GM19395 (cell line): ENCODE measurements at regions not wholly inside any gene's neighbourhood (a gene's known extent, or its start where the extent isn't known, plus 50 kb on each side); places are given as distances from the start of the nearest gene placed in this dataset.

ENCODE experiments used
- ATAC-seq: cut with Tn5 transposase; IDR thresholded peaks from one replicate; pipeline ENCODE4 v1.9.1; 2021; ENCODE audit warnings: mild to moderate bottlenecking, moderate library complexity; ENCODE audit not compliant: unreplicated experiment

DNA sequence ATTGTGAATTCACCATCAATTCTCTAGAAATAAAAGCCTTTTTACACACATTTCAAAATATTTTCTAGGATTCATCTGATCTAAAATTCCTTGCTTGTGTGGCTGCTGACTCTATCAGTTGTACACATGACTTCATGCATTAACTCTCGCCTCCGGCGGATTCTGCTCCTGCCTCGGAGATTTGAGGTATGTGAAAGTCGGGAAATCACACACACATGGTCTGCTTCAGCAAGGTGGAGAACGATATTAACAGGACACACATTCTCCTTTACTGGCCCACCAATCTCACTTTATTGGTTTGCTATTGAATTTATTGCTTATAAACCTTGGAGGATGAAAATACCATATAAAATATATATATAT, 855.7 kb downstream of the SLITRK5 start:
- no peak for ATAC-seq

DNA sequence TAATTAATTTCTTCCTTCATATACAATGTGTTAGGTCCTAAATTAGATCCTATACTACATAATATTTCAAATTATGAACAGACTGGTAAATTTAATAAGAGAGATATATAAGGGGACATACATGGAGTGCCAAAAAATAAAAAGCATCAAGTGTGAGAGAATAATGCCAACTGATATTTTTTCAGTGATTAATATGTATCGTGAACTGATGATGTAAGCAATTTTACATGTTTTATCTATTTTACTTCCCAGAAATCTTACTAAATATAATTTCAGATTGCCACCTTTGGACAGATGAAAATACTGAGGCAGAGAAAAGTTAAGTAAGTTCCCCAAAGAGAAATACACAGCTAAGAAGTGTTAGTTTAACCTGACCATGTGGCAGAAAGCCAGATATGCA, 870.8 kb downstream of the SLITRK5 start:
- ATAC-seq, result no peak

DNA sequence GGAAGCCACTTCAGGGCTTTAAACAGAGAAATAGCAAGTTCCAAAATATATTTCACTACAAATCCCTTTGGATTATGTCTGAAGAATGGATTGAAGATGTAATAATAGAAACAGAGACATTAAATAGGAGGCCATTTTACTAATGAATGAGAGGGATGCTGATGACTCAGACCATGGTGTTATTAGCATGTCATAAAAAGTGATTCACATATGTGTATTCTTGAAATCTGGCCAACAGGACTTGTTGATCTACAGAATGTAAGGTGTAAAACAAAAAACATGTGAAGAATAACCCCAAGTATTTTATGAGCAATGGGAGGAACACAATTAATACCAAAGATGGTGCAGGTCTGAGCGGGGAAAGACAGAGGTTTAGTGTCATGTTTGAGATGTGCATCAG, 873.7 kb downstream of the SLITRK5 start:
- ATAC-seq, result no peak

DNA sequence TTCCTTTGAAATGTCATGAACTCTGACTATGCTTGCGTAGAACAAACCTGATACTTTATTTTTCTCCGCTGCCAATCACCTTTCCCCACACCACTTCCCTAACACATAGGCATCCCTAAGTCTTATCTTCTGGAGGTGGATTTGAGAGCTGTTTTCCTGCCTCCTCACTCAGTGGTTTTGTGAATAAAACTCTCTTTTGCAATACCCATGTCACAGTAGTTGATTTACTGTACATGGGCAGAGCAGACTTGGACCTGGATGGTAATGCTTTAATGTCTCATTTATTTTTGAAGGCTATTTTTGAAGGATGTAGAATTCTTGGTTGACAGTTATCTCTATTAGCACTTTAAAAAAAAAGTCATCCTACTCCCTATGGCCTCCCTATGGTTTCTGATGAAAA, 881.8 kb downstream of the SLITRK5 start:
- ATAC-seq, result no peak

DNA sequence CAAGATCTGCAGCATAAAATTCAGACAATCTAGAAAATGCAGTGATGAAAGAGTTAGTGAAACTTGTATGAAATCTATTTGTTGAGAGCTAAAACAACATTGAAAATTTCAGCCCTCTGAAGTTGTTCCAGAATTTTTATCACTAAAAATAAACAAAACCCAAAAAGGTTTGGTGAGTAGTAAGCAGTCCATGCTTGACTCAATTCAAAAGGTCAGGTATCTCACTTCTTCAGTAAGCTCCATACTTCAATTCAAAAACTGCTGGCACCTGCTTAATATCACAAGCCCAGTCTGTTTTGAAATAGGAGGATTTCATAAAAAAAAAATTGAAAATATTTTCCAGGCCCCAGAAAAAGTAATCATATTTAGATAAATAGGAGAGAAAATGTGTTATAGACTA, 894.4 kb downstream of the SLITRK5 start:
- ATAC-seq, result no peak

DNA sequence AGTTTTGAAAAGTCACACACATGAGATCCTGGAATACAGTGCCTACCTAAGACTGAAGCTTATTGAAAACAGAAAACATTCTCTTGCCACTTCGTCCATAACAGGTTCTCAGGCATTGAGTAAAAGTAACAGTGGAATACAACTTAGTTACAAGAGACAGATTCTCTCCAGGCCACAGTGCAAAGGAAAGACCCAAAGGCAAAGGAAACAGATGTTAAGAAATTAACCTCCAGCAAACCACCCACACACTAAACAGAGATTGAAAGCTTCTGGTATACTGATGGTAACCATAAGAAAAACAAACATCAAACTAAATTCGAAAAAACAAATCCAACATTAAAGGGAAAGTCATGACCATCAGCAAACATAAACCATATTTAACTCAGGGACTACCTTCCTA, 914.7 kb downstream of the SLITRK5 start:
- no peak for ATAC-seq

DNA sequence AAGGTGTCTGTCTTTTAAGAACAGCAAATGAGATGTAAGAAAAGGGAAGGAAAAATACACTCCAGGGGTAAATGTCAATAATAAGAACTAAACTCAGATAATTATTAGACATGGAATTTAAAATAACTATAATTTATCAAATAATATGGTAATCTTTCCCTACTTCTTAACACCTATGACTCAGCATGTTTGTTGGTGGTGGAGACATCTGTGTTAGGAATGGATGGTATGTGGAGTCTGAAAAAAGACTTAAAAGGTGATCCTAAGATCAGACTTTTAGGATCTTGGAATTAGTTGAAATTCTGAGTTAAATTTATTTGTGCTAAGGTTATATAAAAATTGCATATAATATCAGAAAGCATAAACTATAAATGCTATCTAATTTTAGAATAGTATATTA, 915.1 kb downstream of the SLITRK5 start:
- no peak for ATAC-seq

DNA sequence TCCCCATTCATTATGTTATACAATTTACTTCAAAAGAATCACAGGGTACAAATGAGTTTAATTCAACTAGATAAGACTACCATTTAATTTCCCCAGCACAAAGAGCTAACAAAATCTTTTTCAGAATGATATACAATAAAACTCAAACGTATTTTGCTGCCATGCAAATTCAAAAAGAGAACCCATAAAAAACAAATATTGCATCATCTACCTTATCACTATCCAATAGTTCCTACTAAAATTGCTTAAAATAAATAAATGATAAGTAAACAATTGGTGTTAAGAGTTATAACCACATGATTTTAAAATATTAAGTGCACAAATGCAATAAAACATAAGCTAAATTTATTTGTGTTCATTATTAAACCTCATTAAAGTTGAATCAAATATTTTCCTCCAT, 919.4 kb downstream of the SLITRK5 start:
- no peak for ATAC-seq

DNA sequence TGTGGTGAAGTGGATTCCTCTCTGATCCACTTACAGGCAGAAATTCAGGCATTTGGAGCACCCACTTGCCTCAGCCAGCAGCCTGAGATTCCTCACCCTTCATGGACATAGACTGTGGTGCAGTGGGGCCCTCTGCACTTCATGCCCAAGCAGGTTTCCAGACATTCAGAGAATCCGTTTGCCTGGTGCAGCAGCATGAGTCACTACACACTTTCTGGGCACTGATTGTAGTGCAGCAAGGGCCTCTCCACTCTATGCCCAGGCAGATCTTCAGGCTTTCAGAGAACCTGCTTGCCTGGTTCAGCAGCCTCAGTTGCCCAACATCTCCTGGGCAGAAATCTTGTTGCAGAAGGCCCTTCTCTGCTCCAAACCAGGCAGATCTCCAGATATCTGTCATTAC, 920.9 kb downstream of the SLITRK5 start:
- ATAC-seq, result no peak

DNA sequence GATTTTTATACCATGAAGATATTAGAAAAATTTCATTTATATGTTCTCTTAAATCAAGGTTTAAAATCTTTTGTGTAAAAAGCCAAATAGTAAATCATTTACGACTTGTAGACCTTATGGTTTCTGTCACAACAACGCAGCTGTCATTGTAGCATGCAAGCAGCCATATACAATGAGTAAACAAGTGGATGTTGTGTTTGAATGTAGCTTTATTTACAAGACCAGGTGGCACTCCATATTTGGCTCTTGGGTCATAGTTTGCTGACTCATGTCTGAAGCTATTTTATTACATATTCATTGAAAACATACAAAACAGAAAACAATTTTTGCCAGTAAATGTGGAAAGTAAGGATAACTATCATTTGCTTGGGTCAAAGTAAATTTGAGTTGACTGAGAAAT, 930.8 kb downstream of the SLITRK5 start:
- no peak for ATAC-seq

DNA sequence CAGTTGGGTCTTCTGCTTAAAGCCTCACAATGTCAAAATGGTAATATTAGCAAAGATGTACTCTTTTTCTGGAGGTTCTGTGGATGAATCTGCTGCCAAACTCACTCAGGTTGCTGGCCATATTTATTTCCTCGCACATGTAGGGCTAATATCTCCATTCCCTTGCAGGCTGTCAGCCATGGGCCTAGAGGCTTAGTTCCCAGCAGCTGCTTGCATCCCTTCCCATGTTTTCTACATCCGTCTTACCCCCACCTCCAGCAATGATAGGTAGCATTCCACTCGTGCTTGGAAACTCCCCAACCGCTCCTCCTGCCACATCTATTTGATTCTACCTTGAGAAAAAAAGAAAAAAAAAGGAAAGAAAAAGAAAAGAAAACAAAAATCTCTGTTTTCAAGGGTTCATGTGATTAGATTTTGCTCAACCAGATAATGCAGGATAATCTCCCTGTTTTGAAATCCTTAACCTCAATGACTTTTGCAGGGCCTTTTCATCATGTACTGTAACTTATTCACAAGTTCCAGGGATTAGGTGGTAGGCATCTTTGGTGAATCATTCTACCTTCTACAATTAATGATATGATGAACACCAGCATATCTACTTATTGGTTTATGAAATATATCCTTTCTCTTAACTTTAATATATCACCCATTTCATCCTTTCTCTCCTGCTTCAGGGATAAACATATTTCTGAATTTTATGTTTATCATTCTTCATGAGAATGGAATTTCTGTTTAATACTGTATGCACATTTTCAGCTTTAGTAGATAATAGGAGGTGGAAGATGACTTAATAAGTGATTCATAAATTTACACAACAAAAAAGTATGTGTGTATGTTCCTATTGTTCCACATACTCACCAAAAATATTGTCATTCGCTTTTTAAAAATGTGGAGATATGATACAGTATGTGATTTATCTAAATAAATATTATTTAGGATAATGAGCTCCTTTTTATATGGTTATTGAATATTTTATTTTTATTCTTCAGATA, 931.9 kb downstream of the SLITRK5 start:
- ATAC-seq, result no peak

DNA sequence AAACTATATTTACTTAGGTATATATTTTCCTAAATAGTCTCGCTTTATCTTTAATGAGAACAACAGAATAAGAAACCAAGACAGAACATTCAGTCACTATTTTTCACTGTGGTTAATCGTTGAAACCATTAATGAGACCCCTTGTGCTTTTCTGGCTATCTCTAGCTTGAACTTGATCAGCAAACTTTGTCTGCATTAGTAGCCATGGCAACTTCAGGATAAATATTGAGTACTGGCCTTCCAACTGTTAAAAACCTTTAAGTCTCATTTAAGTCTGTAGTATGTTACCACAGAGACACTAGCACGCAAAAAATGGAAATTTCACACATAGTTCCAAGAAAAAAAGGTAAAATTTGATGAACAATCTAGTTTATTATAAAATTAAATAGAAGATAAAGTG, 946.0 kb downstream of the SLITRK5 start:
- no peak for ATAC-seq

DNA sequence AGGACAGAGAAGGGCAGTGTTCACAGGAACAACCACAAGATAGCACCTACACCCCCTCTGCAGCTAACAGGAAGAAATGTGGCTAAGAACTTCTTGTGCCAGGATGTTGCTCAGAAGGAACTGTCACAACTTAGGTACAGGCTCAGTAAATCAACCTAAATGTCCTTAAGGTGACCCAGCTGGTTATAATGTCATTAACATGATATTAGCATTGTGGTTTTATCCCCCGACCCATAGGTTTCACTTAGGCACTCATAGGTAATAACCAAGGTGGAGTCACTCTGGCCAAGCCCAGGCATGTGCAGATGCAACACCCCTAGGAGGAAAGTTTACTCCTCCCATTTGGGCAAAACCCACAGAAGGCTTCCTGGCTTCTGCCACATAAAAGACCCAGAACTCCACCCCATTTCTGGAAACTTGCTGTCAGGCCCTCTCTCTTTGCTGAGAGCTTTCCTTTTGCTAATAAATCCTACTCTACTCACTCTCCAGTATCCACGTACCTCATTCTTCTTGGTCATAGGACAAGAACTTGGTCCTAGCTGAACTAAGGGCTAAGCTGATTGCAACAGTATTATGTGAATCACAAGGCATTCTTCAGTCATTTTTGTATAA, 951.3 kb downstream of the SLITRK5 start:
- ATAC-seq, result no peak

DNA sequence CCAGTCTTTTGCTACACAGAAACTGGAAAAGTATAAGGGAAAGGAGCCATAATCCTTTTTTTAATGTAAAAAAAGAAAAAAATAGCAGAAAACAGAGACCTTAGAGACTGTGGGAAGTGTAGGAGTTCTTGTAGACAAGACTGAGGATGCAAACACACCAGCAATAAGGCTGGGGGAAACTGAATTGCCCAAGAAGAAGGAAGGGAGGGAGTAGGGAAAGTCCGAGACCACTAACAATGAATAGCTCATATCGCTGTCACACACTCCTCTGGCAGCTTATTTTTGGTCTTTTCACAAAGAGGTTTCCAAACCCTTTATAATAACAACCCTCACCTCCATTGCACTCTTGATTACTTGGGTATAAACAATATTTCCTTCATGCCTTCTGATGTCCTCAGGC, 952.0 kb downstream of the SLITRK5 start:
- ATAC-seq, result no peak

DNA sequence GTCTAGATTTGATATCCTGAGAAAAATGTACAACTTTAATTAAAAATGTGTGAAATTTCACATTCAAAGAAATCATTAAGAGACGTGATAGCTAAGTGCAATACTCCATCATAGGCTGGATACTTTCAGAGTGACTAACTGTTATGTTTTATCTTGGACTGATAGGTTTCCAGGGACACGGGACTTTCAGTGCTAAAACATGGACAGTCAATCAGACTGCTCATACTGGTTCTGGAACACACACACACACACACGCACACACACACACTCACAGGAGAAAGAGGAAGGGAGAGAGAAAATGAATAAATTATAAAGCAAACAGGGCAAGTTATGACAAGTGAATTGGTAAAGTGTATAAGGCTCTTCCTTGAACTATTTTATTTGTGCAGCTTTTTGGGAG, 955.9 kb downstream of the SLITRK5 start:
- no peak for ATAC-seq

DNA sequence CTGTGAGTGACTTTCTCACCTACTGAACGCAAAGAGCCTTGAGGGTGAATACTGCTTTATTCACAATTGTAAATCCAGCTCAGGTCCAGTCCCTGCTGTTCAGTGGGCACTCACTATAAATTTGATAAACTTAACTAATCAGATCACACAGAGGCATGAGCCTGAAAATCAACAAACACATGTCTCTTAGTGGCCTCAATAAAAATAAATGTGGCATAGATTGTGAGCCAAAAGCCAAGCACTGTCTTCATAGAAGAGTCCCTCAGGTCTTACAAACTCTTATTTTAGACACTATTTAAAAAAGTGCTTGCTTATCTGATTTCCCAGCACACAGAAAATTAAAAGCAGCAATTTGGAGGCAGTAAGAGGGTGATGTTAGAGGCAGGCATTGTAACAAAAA, 957.7 kb downstream of the SLITRK5 start:
- no peak for ATAC-seq

DNA sequence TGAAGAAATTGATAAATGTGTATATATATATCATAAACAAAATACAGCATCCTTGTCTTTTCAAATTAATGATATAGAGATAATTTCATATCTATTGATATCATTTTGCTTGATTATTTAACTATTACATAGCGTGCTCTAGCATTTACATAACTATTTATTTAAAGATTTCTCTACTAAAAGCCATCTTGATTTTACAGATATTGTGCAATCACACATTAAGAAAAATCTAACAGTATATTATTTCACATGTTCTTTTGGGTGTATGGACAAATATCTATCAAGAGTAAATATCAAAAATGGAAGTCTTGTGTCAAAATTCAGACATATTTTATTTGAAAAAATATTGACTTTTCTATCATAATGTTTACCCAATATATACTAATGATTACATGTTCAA, 966.8 kb downstream of the SLITRK5 start:
- ATAC-seq, result no peak

DNA sequence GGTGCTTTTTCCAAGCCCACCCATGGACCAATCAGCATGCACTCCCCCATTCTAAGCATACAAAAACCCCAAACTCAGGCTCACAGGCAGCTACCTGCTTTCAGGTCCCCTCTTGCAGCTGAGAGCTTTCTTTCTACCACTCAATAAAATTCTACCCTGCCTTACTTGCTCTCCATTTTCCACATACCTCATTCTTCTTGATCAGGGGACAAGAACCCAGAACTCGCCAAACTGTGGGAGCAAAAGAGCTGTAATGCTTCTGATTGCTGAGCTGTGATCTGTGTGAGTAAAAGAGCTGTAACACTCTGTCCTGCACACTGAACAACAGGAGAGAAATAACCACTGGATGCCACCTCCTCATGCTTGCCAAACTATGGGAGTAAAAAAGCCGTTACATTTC, 972.1 kb downstream of the SLITRK5 start:
- no peak for ATAC-seq

DNA sequence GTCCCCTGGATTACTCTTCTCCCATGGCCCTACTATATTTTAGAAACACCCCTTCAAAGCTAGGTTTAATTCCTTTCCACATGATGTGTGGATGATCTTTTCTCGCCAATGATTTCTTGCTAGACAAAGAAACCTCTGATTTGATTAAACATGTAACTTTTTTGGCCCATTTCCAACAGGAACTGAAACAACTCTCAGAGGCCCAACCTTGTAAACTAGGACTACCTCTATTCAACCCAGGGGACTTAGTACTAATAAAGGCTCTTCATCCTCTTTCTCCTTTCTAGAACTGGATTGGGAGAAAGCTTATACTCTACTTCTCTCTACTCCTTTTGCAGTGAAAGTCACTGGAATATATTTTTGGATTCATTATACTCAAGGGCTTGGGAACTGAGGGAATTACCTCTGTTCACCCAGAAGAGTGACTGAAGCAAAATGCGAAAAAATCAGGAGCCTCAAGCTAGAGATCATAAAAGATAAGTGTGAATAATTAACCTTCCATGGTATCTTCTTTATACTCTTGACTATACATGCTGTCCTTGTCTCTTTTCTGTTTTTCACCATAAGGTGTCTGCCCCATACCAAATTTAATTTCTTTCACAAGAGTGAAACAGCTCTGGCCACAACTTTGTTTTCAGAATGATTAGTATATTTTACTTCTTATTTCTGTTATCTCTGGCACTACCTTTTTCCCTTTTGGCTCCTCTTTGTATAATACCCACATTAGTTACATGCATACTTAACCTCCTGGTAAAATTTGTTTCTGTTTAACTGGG, 977.6 kb downstream of the SLITRK5 start:
- ATAC-seq, result no peak

DNA sequence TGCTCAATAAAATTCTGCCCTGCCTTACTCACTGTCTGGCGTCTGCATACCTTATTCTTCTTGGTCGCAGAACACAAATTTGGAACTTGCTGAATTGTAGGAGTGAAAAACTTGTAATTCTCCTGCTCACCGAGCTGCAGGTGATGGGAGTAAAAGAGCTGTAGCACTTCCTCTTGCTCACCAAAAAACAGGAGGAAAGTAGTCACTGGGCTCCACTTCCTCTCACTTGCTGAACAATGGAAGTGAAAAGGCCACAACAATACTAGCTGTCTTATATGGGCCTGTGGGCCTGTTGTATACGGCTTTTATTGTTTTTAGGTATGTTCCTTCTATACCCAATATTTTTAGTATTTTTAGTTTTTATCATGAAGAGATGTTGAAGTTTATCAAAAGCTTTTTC, 978.7 kb downstream of the SLITRK5 start:
- ATAC-seq, result no peak

DNA sequence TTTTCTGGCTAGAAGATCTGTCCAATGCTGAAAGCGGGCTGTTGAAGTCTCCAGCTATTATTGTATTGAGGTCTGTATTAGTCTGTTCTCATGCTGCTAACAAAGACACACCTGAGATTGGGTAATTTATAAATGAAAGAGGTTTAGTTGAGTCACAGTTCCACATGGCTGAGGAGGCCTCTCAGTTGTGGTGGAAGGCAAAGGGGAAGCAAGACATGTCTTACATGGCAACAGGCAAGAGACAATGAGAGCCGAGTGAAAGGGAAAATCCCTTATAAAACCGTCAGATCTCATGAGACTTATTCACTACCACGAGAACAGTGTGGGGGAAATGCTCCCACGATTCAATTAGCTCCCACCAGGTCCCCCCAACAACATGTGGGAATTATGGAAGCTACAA, 980.4 kb downstream of the SLITRK5 start:
- no peak for ATAC-seq

DNA sequence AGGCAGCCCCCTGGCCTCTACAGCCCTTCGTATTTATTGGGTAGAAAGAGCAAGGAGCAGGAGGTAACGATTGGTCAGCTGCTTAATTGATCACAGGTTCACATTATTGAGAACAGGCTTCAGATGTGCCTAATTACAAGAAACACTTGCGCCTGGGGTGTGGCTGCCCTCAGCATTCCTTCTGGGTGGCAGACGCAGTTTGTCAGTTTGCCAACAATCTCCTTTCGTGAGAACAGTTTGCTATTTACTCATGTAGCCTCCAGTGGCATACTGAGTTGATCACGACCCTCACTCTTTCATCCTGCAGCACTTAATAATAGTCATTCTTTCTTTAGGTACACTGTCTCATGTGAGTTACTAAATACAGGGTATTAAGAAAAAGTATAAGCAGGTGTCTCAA, 985.6 kb downstream of the SLITRK5 start:
- ATAC-seq, result no peak
